ENCODE measurements at regions not wholly inside any gene's neighbourhood (a gene's known extent, or its start where the extent isn't known, plus 50 kb on each side); places are given as distances from the start of the nearest gene placed in this dataset.

GRCh38 chr11:15481871-15482270 lies 367.1 kb downstream of the INSC start:
- no peak for TF ChIP-seq NFYB (CRISPR knock-in tag; IDR thresholded peaks at IDR 0.05)
- no peak for TF ChIP-seq ZNF781 (CRISPR knock-in tag; IDR thresholded peaks at IDR 0.05; ENCODE audit: borderline replicate concordance, not compliant biosample characterization)
- TF ChIP-seq, protein P1, sequence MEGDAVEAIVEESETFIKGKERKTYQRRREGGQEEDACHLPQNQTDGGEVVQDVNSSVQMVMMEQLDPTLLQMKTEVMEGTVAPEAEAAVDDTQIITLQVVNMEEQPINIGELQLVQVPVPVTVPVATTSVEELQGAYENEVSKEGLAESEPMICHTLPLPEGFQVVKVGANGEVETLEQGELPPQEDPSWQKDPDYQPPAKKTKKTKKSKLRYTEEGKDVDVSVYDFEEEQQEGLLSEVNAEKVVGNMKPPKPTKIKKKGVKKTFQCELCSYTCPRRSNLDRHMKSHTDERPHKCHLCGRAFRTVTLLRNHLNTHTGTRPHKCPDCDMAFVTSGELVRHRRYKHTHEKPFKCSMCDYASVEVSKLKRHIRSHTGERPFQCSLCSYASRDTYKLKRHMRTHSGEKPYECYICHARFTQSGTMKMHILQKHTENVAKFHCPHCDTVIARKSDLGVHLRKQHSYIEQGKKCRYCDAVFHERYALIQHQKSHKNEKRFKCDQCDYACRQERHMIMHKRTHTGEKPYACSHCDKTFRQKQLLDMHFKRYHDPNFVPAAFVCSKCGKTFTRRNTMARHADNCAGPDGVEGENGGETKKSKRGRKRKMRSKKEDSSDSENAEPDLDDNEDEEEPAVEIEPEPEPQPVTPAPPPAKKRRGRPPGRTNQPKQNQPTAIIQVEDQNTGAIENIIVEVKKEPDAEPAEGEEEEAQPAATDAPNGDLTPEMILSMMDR (CRISPR knock-in tag; IDR thresholded peaks at IDR 0.05), result no peak
